OCI-LY3 (cell line): ENCODE measurements at regions not wholly inside any gene's neighbourhood (a gene's known extent, or its start where the extent isn't known, plus 50 kb on each side); places are given as distances from the start of the nearest gene placed in this dataset.

Experiments
- EZH2phosphoT487 ChIP-seq: fragments of 200-600 bp; shearing (Covaris generic); IDR thresholded peaks from 2 replicates; pipeline ENCODE4 v1.6.1; 2018; ENCODE audit warnings: antibody characterized with exemption, mixed run types, low read depth
- TF ChIP-seq, protein P1 (sequence below): fragments of 200-600, 300-600 bp; sonication (generic); IDR thresholded peaks from 2 replicates; pipeline ENCODE4 v1.5.1; 2014; ENCODE audit warnings: antibody characterized with exemption, low read length, low read depth

DNA sequence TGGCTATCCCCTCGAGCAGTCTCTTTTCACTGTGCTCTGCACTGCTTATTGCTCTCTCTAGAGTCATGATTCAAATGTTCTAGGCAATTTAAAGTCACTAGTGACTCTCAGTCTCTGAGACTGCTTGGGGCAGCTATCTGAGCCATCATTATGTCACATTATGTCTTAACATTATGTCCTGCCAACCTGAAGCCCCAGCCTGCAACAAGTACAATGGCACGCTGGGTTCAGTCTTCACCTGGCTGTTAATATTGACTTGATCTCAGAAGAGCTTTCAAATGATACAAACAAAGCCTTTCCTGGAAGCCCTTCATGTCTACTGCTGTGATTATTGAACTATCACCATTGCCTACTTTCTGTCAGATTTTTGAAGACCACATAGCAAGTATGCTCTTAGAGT lies 128.1 kb upstream of the GRM7 start:
- TF ChIP-seq, protein P1, sequence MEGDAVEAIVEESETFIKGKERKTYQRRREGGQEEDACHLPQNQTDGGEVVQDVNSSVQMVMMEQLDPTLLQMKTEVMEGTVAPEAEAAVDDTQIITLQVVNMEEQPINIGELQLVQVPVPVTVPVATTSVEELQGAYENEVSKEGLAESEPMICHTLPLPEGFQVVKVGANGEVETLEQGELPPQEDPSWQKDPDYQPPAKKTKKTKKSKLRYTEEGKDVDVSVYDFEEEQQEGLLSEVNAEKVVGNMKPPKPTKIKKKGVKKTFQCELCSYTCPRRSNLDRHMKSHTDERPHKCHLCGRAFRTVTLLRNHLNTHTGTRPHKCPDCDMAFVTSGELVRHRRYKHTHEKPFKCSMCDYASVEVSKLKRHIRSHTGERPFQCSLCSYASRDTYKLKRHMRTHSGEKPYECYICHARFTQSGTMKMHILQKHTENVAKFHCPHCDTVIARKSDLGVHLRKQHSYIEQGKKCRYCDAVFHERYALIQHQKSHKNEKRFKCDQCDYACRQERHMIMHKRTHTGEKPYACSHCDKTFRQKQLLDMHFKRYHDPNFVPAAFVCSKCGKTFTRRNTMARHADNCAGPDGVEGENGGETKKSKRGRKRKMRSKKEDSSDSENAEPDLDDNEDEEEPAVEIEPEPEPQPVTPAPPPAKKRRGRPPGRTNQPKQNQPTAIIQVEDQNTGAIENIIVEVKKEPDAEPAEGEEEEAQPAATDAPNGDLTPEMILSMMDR: no peak
- no peak for TF ChIP-seq EZH2phosphoT487
